Caco-2 (cell line): ENCODE measurements at regions not wholly inside any gene's neighbourhood (a gene's known extent, or its start where the extent isn't known, plus 50 kb on each side); places are given as distances from the start of the nearest gene placed in this dataset.

ENCODE experiments used
- BruUV-seq: library from RNA; stranded (reverse); fragments of 400-500 nt; replicated peaks from 2 replicates; lab custom pipeline; 2021; lab: Mats Ljungman, UMichigan
- CTCF ChIA-PET: fragments of 300-600 bp; sonication (Branson Sonifier 250); formaldehyde crosslinking; loops from one replicate; lab custom pipeline; 2022; ENCODE audit warnings: antibody characterized with exemption; lab: Charles Lee
- POLR2A ChIA-PET: fragments of 300-600 bp; sonication (Branson Sonifier 250); formaldehyde crosslinking; loops from one replicate; lab custom pipeline; 2022; ENCODE audit warnings: antibody characterized with exemption; lab: Charles Lee
- DNase-seq, 2 experiments: peaks; one replicate each; pipeline versions ENCODE4 v3.0.0 to v3.0.0-alpha.2; 2020 to 2022
- H3K27me3 ChIP-seq: replicated peaks from 2 replicates; pipeline ENCODE4 v1.6.0; 2011; ENCODE audit warnings: low read length; ENCODE audit not compliant: control insufficient read depth, insufficient read depth
- H3K36me3 ChIP-seq: 2 replicates; pipeline ENCODE4 v1.5.1; 2011; ENCODE audit warnings: low read length; ENCODE audit not compliant: control insufficient read depth, insufficient read depth
- H3K4me1 ChIP-seq: fragments of 250-450 bp; sonication (Bioruptor Pico); 2 replicates; pipeline ENCODE4 v1.5.1; 2020; ENCODE audit warnings: mild to moderate bottlenecking
- H3K4me3 ChIP-seq: 2 replicates; pipeline ENCODE4 v1.5.1; 2011; ENCODE audit warnings: low read depth, mild to moderate bottlenecking, control low read depth, low read length
- H3K9me3 ChIP-seq: fragments of 250-450 bp; sonication (Bioruptor Pico); 2 replicates; pipeline ENCODE4 v1.5.1; 2020; ENCODE audit warnings: mild to moderate bottlenecking, moderate library complexity
- H3K27ac Mint-ChIP-seq: one replicate; pipeline ENCODE4 v1.8.0; 2022; ENCODE audit warnings: mixed read lengths; ENCODE audit not compliant: unreplicated experiment
- H3K27me3 Mint-ChIP-seq: one replicate; pipeline ENCODE4 v1.8.0; 2022; ENCODE audit warnings: mixed read lengths; ENCODE audit not compliant: insufficient read depth, unreplicated experiment
- H3K36me3 Mint-ChIP-seq: one replicate; pipeline ENCODE4 v1.8.0; 2022; ENCODE audit warnings: mild to moderate bottlenecking, mixed read lengths; ENCODE audit not compliant: insufficient read depth, unreplicated experiment
- H3K4me1 Mint-ChIP-seq: one replicate; pipeline ENCODE4 v1.8.0; 2022; ENCODE audit warnings: low read depth, mixed read lengths; ENCODE audit not compliant: unreplicated experiment
- H3K4me3 Mint-ChIP-seq: one replicate; pipeline ENCODE4 v1.8.0; 2022; ENCODE audit warnings: mild to moderate bottlenecking, moderate library complexity, mixed read lengths; ENCODE audit not compliant: unreplicated experiment
- H3K9me3 Mint-ChIP-seq: one replicate; pipeline ENCODE4 v1.8.0; 2022; ENCODE audit warnings: mixed read lengths; ENCODE audit not compliant: unreplicated experiment
- intact Hi-C: fragments of 100-400 bp; cut with micrococcal nuclease; formaldehyde crosslinking; loops from one replicate; pipeline ENCODE4 v1.10.0; 2022; ENCODE audit not compliant: unreplicated experiment
- TF ChIP-seq, protein P1 (sequence below), 2 experiments: fragments of 200-600 bp in 1 of 2; IDR thresholded peaks; 1 replicate in 1 of 2; 2 replicates in 1 of 2; pipeline versions ENCODE4 v1.5.1 to v1.8.0; 2011 to 2022; ENCODE audit warnings: antibody characterized with exemption in 1 of 2, control low read depth in 1 of 2, inconsistent platforms in 1 of 2, low read depth in 1 of 2, low read length in 1 of 2, mild to moderate bottlenecking in 1 of 2, moderate library complexity in 1 of 2; ENCODE audit not compliant: insufficient read depth in 1 of 2, severe bottlenecking in 1 of 2, unreplicated experiment in 1 of 2

DNA sequence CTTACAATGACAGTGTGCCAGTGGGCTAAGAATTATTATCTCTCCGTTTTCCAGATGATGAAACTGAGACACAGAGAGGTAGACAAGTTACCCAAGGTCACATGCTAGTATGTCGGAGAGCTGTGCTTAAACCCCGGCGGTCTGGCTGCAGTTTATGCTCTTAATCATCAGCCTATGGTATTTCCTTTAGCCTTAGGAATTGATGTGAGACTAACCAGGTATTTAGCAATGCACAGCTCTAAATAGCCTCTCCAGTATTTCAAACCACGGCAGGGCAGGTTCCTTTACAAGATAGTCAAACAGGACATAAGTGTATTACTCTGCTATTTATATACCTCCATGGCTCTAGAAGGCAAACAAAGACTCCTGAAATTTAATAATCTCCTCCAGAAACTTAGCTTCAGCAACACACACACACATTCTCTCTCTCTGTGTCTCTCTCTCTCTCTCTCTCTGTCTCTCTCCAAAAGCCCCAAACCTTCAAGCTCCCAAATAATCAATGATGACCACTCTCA is 142.0 kb upstream of the ZNF217 start:
- Histone ChIP-seq H3K36me3 (no peaks in the 10 kb centered on the region), H3K27me3 (no peaks in the 10 kb centered on the region), H3K4me1 (peaks cover 66% of the 10 kb centered on the region), H3K9me3 (no peaks in the 10 kb centered on the region), H3K4me3 (no peak overlapping the region)
- H3K27ac Mint-ChIP-seq, result peak overlapping the region; percentile 95
- H3K4me1 Mint-ChIP-seq, result peaks cover 65% of the 10 kb centered on the region
- H3K9me3 Mint-ChIP-seq, result no peaks in the 10 kb centered on the region
- no TSS peak for BruUV-seq
- H3K36me3 Mint-ChIP-seq, result peaks cover 5% of the 10 kb centered on the region
- CTCF ChIA-PET, result interaction anchor here (0.5 to 2.2 kb wide), 6 partner anchors 29 to 181 kb away, joined by 3 to 14 read pairs (median 3); no protein-coding TSS in a partner anchor
- TF ChIP-seq, protein P1, sequence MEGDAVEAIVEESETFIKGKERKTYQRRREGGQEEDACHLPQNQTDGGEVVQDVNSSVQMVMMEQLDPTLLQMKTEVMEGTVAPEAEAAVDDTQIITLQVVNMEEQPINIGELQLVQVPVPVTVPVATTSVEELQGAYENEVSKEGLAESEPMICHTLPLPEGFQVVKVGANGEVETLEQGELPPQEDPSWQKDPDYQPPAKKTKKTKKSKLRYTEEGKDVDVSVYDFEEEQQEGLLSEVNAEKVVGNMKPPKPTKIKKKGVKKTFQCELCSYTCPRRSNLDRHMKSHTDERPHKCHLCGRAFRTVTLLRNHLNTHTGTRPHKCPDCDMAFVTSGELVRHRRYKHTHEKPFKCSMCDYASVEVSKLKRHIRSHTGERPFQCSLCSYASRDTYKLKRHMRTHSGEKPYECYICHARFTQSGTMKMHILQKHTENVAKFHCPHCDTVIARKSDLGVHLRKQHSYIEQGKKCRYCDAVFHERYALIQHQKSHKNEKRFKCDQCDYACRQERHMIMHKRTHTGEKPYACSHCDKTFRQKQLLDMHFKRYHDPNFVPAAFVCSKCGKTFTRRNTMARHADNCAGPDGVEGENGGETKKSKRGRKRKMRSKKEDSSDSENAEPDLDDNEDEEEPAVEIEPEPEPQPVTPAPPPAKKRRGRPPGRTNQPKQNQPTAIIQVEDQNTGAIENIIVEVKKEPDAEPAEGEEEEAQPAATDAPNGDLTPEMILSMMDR (IDR thresholded peaks at IDR 0.05; ENCODE audit: insufficient read depth in 1 of 2, low read depth in 1 of 2, low read length in 1 of 2, severe bottlenecking in 1 of 2, unreplicated experiment in 1 of 2), result no peak
- POLR2A ChIA-PET, result interaction anchor here (0.6 to 2.7 kb wide), 7 partner anchors 28 to 222 kb away, joined by 3 to 12 read pairs (median 4); no protein-coding TSS in a partner anchor
- intact Hi-C loops, result loop anchor here (10.0 kb wide), 1 partner anchor 329 kb away; no protein-coding TSS in a partner anchor
- peak overlapping the region; percentile 72 for H3K4me3 Mint-ChIP-seq
- peak; percentile 53 to 72 for DNase-seq
- no peaks in the 10 kb centered on the region for H3K27me3 Mint-ChIP-seq

DNA sequence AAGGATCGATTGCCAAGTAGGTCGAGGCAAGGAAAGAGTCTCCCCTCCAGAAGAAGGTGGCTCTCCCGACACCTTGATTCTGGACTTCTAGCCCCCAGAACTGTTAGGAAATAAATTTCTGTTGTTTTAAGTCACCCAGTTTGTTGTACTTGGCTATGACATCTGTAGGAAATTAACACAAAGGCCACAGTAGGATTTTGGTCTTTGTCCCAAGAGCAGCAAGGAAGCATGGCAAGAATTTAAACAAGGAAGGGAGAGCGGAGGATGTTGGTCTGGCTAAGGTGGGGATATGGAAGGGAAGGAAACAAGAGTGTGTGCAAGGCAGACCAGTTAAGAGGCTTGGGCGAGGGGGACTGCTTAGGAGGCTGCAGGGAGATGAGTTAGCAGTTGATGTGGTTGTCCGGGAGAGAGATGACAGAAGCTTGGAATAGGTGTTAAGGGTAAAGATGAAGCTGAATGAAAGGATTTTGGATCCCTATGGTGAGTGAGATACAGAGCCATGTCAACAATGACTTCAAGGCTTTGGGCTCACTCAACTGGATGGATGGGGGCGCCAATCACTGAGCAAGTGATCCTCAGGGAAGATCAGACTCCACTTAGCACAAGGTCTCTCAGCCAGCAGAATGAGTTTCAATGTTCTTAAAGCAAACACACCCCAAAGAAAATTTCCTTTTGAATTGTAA is 140.5 kb upstream of the ZNF217 start:
- intact Hi-C loops, result loop anchor here (10.0 kb wide), 1 partner anchor 331 kb away; no protein-coding TSS in a partner anchor
- CTCF ChIA-PET, result no interaction called here
- Mint-ChIP-seq H3K36me3 (peaks cover 5% of the 10 kb centered on the region), H3K4me3 (no peak overlapping the region), H3K27me3 (no peaks in the 10 kb centered on the region), H3K9me3 (no peaks in the 10 kb centered on the region), H3K4me1 (peaks cover 51% of the 10 kb centered on the region), H3K27ac (peak overlapping the region; percentile 18)
- Histone ChIP-seq H3K4me1 (peaks cover 53% of the 10 kb centered on the region), H3K9me3 (no peaks in the 10 kb centered on the region), H3K27me3 (no peaks in the 10 kb centered on the region), H3K36me3 (no peaks in the 10 kb centered on the region), H3K4me3 (no peak overlapping the region)
- no TSS peak for BruUV-seq
- no peak for DNase-seq
- TF ChIP-seq, protein P1 (IDR thresholded peaks at IDR 0.05; ENCODE audit: insufficient read depth in 1 of 2, low read depth in 1 of 2, low read length in 1 of 2, severe bottlenecking in 1 of 2, unreplicated experiment in 1 of 2), result no peak
- POLR2A ChIA-PET, result no interaction called here

DNA sequence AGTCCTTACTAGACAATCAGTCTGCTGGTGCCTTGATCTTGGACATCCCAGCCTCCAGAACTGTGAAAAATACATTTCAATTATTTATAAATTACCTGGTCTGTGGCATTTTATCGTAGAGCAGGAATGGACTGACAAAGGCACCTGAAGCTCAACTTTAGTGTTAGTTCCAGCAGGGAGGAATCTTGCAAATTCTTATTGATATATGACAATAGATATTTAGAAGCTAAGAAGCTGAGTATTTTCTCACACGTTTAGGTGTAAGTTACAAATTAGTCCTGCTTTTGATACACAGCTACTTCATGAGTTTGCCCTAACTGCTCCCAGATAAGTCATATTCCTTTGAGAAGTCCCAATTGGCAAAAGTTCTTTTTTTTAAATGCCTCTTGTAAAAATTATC is 138.0 kb upstream of the ZNF217 start:
- no TSS peak for BruUV-seq
- H3K27ac Mint-ChIP-seq, result no peak overlapping the region
- H3K9me3 Mint-ChIP-seq, result no peaks in the 10 kb centered on the region
- intact Hi-C loops, result loop anchor here (10.0 kb wide), 1 partner anchor 333 kb away; no protein-coding TSS in a partner anchor
- ChIA-PET CTCF (interaction anchor here (0.6 kb wide), 1 partner anchor 21 kb away, joined by 3 read pairs; no protein-coding TSS in a partner anchor), POLR2A (no interaction called here)
- no peak overlapping the region for H3K4me3 Mint-ChIP-seq
- Histone ChIP-seq H3K4me1 (peaks cover 35% of the 10 kb centered on the region), H3K9me3 (peaks cover 2% of the 10 kb centered on the region; the same call in 1 of the 2 replicates), H3K4me3 (no peak overlapping the region), H3K27me3 (no peaks in the 10 kb centered on the region), H3K36me3 (no peaks in the 10 kb centered on the region)
- H3K27me3 Mint-ChIP-seq, result no peaks in the 10 kb centered on the region
- DNase-seq, result no peak
- H3K36me3 Mint-ChIP-seq, result no peaks in the 10 kb centered on the region
- TF ChIP-seq, protein P1 (IDR thresholded peaks at IDR 0.05; ENCODE audit: insufficient read depth in 1 of 2, low read depth in 1 of 2, low read length in 1 of 2, severe bottlenecking in 1 of 2, unreplicated experiment in 1 of 2), result no peak
- peaks cover 33% of the 10 kb centered on the region for H3K4me1 Mint-ChIP-seq
